ENCODE measurements at regions not wholly inside any gene's neighbourhood (a gene's known extent, or its start where the extent isn't known, plus 50 kb on each side); places are given as distances from the start of the nearest gene placed in this dataset.

GRCh38 chr6:43951756-43952675 is 175.2 kb downstream of the MRPL14 start:
- in situ Hi-C loops (cut with HindIII; ENCODE audit: low sequenced_read_pairs) = no loop called here

- in situ Hi-C loops (cut with HindIII; ENCODE audit: low sequenced_read_pairs) = no loop called here
Measured at GRCh38 chr6:43951063-43951755, 176.0 kb downstream of the MRPL14 start.

GRCh38 chr6:43950731-43951062 is 176.6 kb downstream of the MRPL14 start:
- in situ Hi-C loops (cut with HindIII; ENCODE audit: low sequenced_read_pairs) = no loop called here

GRCh38 chr6:43950051-43950605 is 177.1 kb downstream of the MRPL14 start:
- in situ Hi-C loops (cut with HindIII; ENCODE audit: low sequenced_read_pairs) = no loop called here

GRCh38 chr6:43949551-43949991 is 177.7 kb downstream of the MRPL14 start:
- in situ Hi-C loops (cut with HindIII; ENCODE audit: low sequenced_read_pairs) = no loop called here

GRCh38 chr6:43948527-43949485 is 178.4 kb downstream of the MRPL14 start:
- in situ Hi-C loops (cut with HindIII; ENCODE audit: low sequenced_read_pairs) = no loop called here

GRCh38 chr6:43947860-43948259 is 177.8 kb downstream of the VEGFA start:
- in situ Hi-C loops (cut with HindIII; ENCODE audit: low sequenced_read_pairs) = no loop called here

- in situ Hi-C loops (cut with HindIII; ENCODE audit: low sequenced_read_pairs) = no loop called here
Measured at GRCh38 chr6:43946641-43947363, 176.8 kb downstream of the VEGFA start.

GRCh38 chr6:43945768-43946080 is 175.7 kb downstream of the VEGFA start:
- in situ Hi-C loops (cut with HindIII; ENCODE audit: low sequenced_read_pairs) = no loop called here

GRCh38 chr6:43944908-43945767 is 175.1 kb downstream of the VEGFA start:
- in situ Hi-C loops (cut with HindIII; ENCODE audit: low sequenced_read_pairs) = no loop called here

GRCh38 chr6:43943781-43944250 is 173.8 kb downstream of the VEGFA start:
- in situ Hi-C loops (cut with HindIII; ENCODE audit: low sequenced_read_pairs) = no loop called here

GRCh38 chr6:43943099-43943766 is 173.2 kb downstream of the VEGFA start:
- in situ Hi-C loops (cut with HindIII; ENCODE audit: low sequenced_read_pairs) = no loop called here

- in situ Hi-C loops (cut with HindIII; ENCODE audit: low sequenced_read_pairs) = no loop called here
Measured at GRCh38 chr6:43942616-43943015, 172.6 kb downstream of the VEGFA start.

GRCh38 chr6:43942011-43942442 is 172.0 kb downstream of the VEGFA start:
- in situ Hi-C loops (cut with HindIII; ENCODE audit: low sequenced_read_pairs) = no loop called here

GRCh38 chr6:43941174-43941573 is 171.2 kb downstream of the VEGFA start:
- in situ Hi-C loops (cut with HindIII; ENCODE audit: low sequenced_read_pairs) = no loop called here

- in situ Hi-C loops (cut with HindIII; ENCODE audit: low sequenced_read_pairs) = no loop called here
Measured at GRCh38 chr6:43940393-43941087, 170.5 kb downstream of the VEGFA start.

- in situ Hi-C loops (cut with HindIII; ENCODE audit: low sequenced_read_pairs) = no loop called here
Measured at GRCh38 chr6:43940071-43940392, 170.0 kb downstream of the VEGFA start.

Measured in DLD1 (cell line).